ENCODE measurements at regions not wholly inside any gene's neighbourhood (a gene's known extent, or its start where the extent isn't known, plus 50 kb on each side); places are given as distances from the start of the nearest gene placed in this dataset.
"Not testable (repeated sequence)": the region's sequence is repeated elsewhere in the genome, so short reads cannot be mapped to it uniquely, and the experiment has no call there.

GRCh38 chr5:162256711-162257110 lies 189.1 kb downstream of the GABRG2 start:
- TF ChIP-seq, protein P1, sequence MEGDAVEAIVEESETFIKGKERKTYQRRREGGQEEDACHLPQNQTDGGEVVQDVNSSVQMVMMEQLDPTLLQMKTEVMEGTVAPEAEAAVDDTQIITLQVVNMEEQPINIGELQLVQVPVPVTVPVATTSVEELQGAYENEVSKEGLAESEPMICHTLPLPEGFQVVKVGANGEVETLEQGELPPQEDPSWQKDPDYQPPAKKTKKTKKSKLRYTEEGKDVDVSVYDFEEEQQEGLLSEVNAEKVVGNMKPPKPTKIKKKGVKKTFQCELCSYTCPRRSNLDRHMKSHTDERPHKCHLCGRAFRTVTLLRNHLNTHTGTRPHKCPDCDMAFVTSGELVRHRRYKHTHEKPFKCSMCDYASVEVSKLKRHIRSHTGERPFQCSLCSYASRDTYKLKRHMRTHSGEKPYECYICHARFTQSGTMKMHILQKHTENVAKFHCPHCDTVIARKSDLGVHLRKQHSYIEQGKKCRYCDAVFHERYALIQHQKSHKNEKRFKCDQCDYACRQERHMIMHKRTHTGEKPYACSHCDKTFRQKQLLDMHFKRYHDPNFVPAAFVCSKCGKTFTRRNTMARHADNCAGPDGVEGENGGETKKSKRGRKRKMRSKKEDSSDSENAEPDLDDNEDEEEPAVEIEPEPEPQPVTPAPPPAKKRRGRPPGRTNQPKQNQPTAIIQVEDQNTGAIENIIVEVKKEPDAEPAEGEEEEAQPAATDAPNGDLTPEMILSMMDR (conservative IDR thresholded peaks at IDR 0.05) = no peak
- Mint-ChIP-seq H3K27ac (no peak overlapping the region), H3K4me1 (ENCODE audit: unreplicated experiment) (no peaks in the 10 kb centered on the region), H3K4me3 (no peak overlapping the region), H3K27me3 (no peaks in the 10 kb centered on the region), H3K36me3 (no peaks in the 10 kb centered on the region), H3K9me3 (no peaks in the 10 kb centered on the region)
- no peak for DNase-seq (ENCODE audit: extremely low spot score, unreplicated experiment)

GRCh38 chr5:162268694-162269481 lies 201.3 kb downstream of the GABRG2 start:
- TF ChIP-seq, protein P1 (conservative IDR thresholded peaks at IDR 0.05) = no peak
- Mint-ChIP-seq H3K36me3 (no peaks in the 10 kb centered on the region), H3K9me3 (no peaks in the 10 kb centered on the region), H3K4me1 (ENCODE audit: unreplicated experiment) (no peaks in the 10 kb centered on the region), H3K27ac (no peak overlapping the region), H3K4me3 (no peak overlapping the region), H3K27me3 (no peaks in the 10 kb centered on the region)
- DNase-seq (ENCODE audit: extremely low spot score, unreplicated experiment) = no peak

DNA sequence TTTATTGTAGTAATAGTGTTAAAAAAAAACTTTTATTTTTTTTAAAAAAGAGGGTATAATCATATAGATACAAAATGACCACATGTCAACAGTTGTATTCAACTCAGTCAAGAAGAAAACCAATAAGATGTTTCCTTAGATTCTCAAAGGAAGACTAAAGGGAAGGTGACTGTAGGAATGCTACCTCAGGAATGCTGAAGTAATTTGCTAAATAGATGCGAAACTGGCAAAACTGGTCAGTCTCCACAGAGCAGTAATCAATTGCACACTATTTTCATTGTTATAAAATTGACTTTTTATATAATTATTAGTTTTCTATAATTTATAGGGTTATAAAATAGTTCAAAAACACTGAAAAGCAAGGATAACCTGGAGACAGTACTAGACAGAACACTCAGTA lies 204.8 kb downstream of the GABRG2 start:
- H3K36me3 Mint-ChIP-seq = no peaks in the 10 kb centered on the region
- no peaks in the 10 kb centered on the region for H3K4me1 Mint-ChIP-seq (ENCODE audit: unreplicated experiment)
- H3K27me3 Mint-ChIP-seq = peaks cover 7% of the 10 kb centered on the region
- H3K27ac Mint-ChIP-seq = no peak overlapping the region
- H3K4me3 Mint-ChIP-seq = no peak overlapping the region
- TF ChIP-seq, protein P1 (conservative IDR thresholded peaks at IDR 0.05) = no peak
- DNase-seq (ENCODE audit: extremely low spot score, unreplicated experiment) = no peak
- no peaks in the 10 kb centered on the region for H3K9me3 Mint-ChIP-seq

DNA sequence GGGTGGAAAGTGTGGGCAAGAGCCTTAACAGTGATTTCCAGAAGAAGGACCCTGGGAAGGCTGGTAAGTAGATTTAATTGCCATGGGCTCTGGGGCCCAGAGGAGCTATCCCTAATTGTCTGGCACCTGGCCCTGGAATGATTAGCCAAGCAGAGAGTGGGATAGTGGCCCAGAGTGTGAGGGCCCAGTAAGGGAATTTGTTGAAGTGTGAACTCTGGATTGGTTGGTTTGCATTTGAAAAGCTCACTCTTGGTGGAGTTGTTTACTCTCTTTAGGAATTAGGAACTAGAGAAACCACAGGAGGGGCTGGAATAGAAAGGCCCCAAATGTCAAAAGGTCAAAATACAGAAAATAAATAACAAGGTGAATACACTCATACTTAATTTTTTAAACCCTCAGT lies 207.1 kb downstream of the GABRG2 start:
- Mint-ChIP-seq H3K9me3 (no peaks in the 10 kb centered on the region), H3K27me3 (peaks cover 24% of the 10 kb centered on the region), H3K4me3 (no peak overlapping the region), H3K36me3 (no peaks in the 10 kb centered on the region), H3K27ac (no peak overlapping the region), H3K4me1 (ENCODE audit: unreplicated experiment) (no peaks in the 10 kb centered on the region)
- DNase-seq (ENCODE audit: extremely low spot score, unreplicated experiment) = no peak
- TF ChIP-seq, protein P1 (conservative IDR thresholded peaks at IDR 0.05) = no peak

DNA sequence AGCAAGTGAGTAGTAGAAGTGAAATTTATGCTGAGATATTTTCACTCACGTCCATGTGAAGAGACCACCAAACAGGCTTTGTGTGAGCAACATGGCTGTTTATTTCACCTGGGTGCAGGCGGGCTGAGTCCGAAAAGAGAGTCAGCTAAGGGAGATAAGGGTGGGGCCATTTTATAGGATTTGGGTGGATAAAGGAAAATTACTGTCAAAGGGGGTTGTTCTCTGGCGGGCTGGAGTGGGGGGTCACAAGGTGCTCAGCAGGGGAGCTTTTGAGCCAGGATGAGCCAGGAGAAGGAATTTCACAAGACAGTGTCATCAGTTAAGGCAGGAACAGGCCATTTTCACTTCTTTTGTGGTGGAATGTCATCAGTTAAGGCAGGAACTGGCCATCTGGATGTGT lies 207.8 kb downstream of the GABRG2 start:
- H3K36me3 Mint-ChIP-seq; H3K4me3 Mint-ChIP-seq; H3K27ac Mint-ChIP-seq; H3K9me3 Mint-ChIP-seq; H3K4me1 Mint-ChIP-seq (ENCODE audit: unreplicated experiment); DNase-seq (ENCODE audit: extremely low spot score, unreplicated experiment): not testable (repeated sequence)
- peaks cover 28% of the 10 kb centered on the region for H3K27me3 Mint-ChIP-seq

DNA sequence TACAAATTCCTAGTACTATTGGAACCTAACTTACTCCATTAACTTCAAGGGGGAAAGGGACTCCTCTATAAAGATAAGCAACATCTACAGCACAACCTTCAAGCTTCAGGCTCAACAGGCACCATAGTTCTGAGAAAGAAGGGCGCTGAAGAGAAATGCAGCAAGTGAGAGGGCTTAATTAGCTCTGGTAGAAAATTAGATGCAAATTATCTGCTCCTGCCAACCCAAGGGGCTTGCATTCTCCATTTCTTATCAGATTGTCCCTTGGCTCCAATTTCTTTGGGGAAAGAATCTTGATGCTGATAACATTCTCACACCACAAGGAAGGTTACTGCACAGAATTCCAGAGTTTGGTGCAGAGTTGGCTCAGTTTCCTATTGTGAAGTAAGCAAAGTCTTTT lies 214.6 kb downstream of the GABRG2 start:
- TF ChIP-seq, protein P1 (conservative IDR thresholded peaks at IDR 0.05) = no peak
- Mint-ChIP-seq H3K4me3 (no peak overlapping the region), H3K4me1 (ENCODE audit: unreplicated experiment) (no peaks in the 10 kb centered on the region), H3K27me3 (peaks cover 49% of the 10 kb centered on the region), H3K9me3 (no peaks in the 10 kb centered on the region), H3K27ac (no peak overlapping the region), H3K36me3 (no peaks in the 10 kb centered on the region)
- no peak for DNase-seq (ENCODE audit: extremely low spot score, unreplicated experiment)

Measured in type B pancreatic cell (in vitro differentiated cells).